Heart left ventricle (tissue), 16 donors: ENCODE measurements at regions not wholly inside any gene's neighbourhood (a gene's known extent, or its start where the extent isn't known, plus 50 kb on each side); places are given as distances from the start of the nearest gene placed in this dataset.

Source experiments
- ATAC-seq, 4 donors: fragments of 200-7000 bp; cut with Tn5 transposase; one replicate each; pipeline ENCODE4 v1.9.1; 2020 to 2022; ENCODE audit warnings: moderate library complexity in 4 of 4, mild to moderate bottlenecking in 3 of 4, moderate number of reproducible peaks in 1 of 4
- DNase-seq, 5 donors: peaks; one replicate each; pipeline ENCODE4 v3.0.0-alpha.2; 2020
- H3K27ac ChIP-seq, 12 donors: fragments of 200-600 bp; sonication (generic) in 4 of 12; one replicate each; pipeline versions ENCODE4 v1.5.0 to v1.8.0; 2016 to 2022; ENCODE audit warnings: mild to moderate bottlenecking in 2 of 12
- H3K27me3 ChIP-seq, 9 donors: fragments of 200-600 bp; sonication (generic) in 2 of 9; one replicate each; pipeline versions ENCODE4 v1.5.1 to v1.8.0; 2016 to 2022; ENCODE audit warnings: mild to moderate bottlenecking in 3 of 9
- H3K36me3 ChIP-seq, 9 donors: fragments of 200-600 bp; sonication (generic) in 2 of 9; one replicate each; pipeline versions ENCODE4 v1.5.0 to v1.8.0; 2018 to 2022; ENCODE audit warnings: mild to moderate bottlenecking in 2 of 9
- H3K4me1 ChIP-seq, 12 donors: fragments of 200-600 bp; sonication (generic) in 4 of 12; one replicate each; pipeline versions ENCODE4 v1.5.0 to v1.8.0; 2016 to 2022; ENCODE audit warnings: mild to moderate bottlenecking in 3 of 12
- H3K4me3 ChIP-seq, 12 donors: fragments of 200-600 bp; sonication (generic) in 4 of 12; one replicate each; pipeline versions ENCODE4 v1.5.0 to v1.8.0; 2017 to 2022; ENCODE audit warnings: mild to moderate bottlenecking in 9 of 12, moderate library complexity in 4 of 12
- H3K9me3 ChIP-seq, 12 donors: fragments of 200-600 bp; sonication (generic) in 4 of 12; one replicate each; pipeline versions ENCODE4 v1.5.0 to v1.8.0; 2016 to 2022; ENCODE audit warnings: mild to moderate bottlenecking in 1 of 12
- POLR2A ChIP-seq, 2 donors: fragments of 450-650 bp; IDR thresholded peaks; one replicate each; pipeline ENCODE4 v1.6.1; 2017; ENCODE audit warnings: antibody characterized with exemption in 2 of 2, mild to moderate bottlenecking in 2 of 2, moderate library complexity in 2 of 2
- WGBS, 4 donors: extraction: QIAGEN DNeasy Blood & Tissue Kit in 2 of 4; methylation state at CpG; one replicate each; pipeline versions ENCODE4 v1.1.5 to v1.1.7; 2013 to 2018; 5-methylcytosine and 5-hydroxymethylcytosine counted together
- intact Hi-C, 10 donors: fragments of 100-400 bp; cut with DNase I; formaldehyde crosslinking; loops; one replicate each; pipeline versions ENCODE4 v1.11.1 to v1.14.2; 2022
- TF ChIP-seq, protein P1 (sequence below), 12 donors: fragments of 200-600 bp; sonication (generic) in 4 of 12; IDR thresholded peaks; one replicate each; pipeline versions ENCODE4 v1.5.0 to v1.8.0; 2018 to 2022; ENCODE audit warnings: antibody characterized with exemption in 12 of 12, mild to moderate bottlenecking in 5 of 12
- donor health status: ischemic (EF 13 %, LVEDD 7.1; RV severe dilation, severe dysfunction).
- donor health status: healthy with polysubstance abuse.
- donor health status: DM: no; HTN: yes; CAD: no.
- donor health status: DM: no; HTN: no; CAD: no.
- donor health status: ischemic (EF 25% LVEDD 6.9; RV normal size, moderate dysfunction).
- donor health status: ischemic (EF 25% LVEDD 5.7; RV mildly dilated, moderate dysfunction).
- donor health status: healthy.
- donor health status: DM: yes; HTN: yes; CAD: no.
- donor health status: ischemic (EF 35%, LVEDD 5.7; RV mildly dilated, moderate dysfunction).
- donor health status: nonischemic (EF 11% LVEDD 7.7; RV severe dilation, severe dysfunction).
- donor health status: DM: yes; HTN: yes; CAD: no.
- donor health status: PGD.
- donor health status: ischemic (EF 29% LVEDD 5.4; RV normal size, mild dysfunction).
- donor health status: nonischemic (EF 23%, LVEDD 6.1; RV moderate dilation, normal function).

DNA sequence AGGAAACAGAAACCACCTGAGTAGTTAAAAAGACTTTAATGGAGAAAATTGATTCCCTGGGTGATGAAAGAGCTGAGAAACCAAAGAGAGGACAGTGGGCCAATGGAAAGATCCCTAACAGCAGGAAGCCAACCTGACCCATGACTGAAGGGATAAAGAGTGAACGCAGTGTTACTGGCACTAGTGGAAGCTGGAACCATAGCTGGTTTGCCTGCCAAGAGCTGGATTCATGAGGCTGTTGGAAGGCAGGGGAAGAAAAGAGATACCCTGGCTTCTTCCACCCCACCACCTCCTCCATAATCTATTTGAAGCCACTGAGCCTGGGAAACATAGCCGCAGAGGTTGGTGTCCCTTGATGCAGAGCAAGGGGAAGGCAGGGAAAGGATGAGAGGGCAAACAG is 125.5 kb upstream of the PRKD1 start:
- no peaks in the 10 kb centered on the region for H3K36me3 ChIP-seq
- WGBS, 4 donors, result 83 to 86% (median 85%) methylated on average over 2 of the region's 2 CpGs
- no peak for ATAC-seq

GRCh38 chr14:30054201-30054600 is 126.6 kb upstream of the PRKD1 start:
- ATAC-seq (no peak), DNase-seq (no peak)
- no peak overlapping the region for H3K4me3 ChIP-seq
- no peaks in the 10 kb centered on the region for H3K9me3 ChIP-seq
- no peaks in the 10 kb centered on the region for H3K27me3 ChIP-seq
- TF ChIP-seq, protein P1, sequence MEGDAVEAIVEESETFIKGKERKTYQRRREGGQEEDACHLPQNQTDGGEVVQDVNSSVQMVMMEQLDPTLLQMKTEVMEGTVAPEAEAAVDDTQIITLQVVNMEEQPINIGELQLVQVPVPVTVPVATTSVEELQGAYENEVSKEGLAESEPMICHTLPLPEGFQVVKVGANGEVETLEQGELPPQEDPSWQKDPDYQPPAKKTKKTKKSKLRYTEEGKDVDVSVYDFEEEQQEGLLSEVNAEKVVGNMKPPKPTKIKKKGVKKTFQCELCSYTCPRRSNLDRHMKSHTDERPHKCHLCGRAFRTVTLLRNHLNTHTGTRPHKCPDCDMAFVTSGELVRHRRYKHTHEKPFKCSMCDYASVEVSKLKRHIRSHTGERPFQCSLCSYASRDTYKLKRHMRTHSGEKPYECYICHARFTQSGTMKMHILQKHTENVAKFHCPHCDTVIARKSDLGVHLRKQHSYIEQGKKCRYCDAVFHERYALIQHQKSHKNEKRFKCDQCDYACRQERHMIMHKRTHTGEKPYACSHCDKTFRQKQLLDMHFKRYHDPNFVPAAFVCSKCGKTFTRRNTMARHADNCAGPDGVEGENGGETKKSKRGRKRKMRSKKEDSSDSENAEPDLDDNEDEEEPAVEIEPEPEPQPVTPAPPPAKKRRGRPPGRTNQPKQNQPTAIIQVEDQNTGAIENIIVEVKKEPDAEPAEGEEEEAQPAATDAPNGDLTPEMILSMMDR (IDR thresholded peaks at IDR 0.05), result no peak
- no peak for TF ChIP-seq POLR2A (IDR thresholded peaks at IDR 0.05)
- H3K36me3 ChIP-seq, result no peaks in the 10 kb centered on the region
- H3K4me1 ChIP-seq, result no peaks in the 10 kb centered on the region
- no peak overlapping the region for H3K27ac ChIP-seq
- intact Hi-C loops, result no loop called here

More for the DNA sequence above, 125.5 kb upstream of the PRKD1 start:
- no peaks in the 10 kb centered on the region for H3K4me1 ChIP-seq
- H3K27me3 ChIP-seq, result no peaks in the 10 kb centered on the region
- no peak for DNase-seq
- TF ChIP-seq, protein P1 (IDR thresholded peaks at IDR 0.05), result no peak
- no peak for TF ChIP-seq POLR2A (IDR thresholded peaks at IDR 0.05)
- H3K27ac ChIP-seq, result no peak overlapping the region
- H3K9me3 ChIP-seq, result no peaks in the 10 kb centered on the region
- intact Hi-C loops, result no loop called here
- no peak overlapping the region for H3K4me3 ChIP-seq

DNA sequence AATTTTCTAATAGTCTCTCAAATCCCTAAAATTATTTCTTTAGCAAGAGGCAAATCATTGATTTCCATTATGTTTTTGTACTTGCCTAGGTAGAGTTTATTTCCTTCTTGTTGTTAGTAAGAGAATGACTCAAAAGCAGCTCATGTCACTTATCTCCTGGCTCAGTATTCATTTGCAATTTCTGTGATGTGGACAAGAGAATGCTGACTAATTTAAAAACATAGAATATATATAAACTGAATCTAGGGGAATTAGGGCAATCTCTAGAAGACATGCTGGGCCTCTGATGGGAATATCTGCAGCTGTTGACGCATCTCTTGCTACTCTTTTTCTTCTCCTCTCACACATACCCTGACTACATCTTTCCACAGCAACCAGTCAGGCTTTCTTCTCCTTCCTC is 130.8 kb upstream of the PRKD1 start:
- H3K27ac ChIP-seq, result no peak overlapping the region
- ATAC-seq (no peak), DNase-seq (no peak)
- TF ChIP-seq POLR2A (IDR thresholded peaks at IDR 0.05), result no peak
- TF ChIP-seq, protein P1 (IDR thresholded peaks at IDR 0.05), result no peak
- no peaks in the 10 kb centered on the region for H3K27me3 ChIP-seq
- intact Hi-C loops, result no loop called here
- no peaks in the 10 kb centered on the region for H3K9me3 ChIP-seq
- H3K4me3 ChIP-seq, result no peak overlapping the region
- H3K4me1 ChIP-seq, result no peaks in the 10 kb centered on the region
- WGBS, 4 donors, result 88 to 92% (median 89%) methylated on average over 1 of the region's 1 CpG
- no peaks in the 10 kb centered on the region for H3K36me3 ChIP-seq

DNA sequence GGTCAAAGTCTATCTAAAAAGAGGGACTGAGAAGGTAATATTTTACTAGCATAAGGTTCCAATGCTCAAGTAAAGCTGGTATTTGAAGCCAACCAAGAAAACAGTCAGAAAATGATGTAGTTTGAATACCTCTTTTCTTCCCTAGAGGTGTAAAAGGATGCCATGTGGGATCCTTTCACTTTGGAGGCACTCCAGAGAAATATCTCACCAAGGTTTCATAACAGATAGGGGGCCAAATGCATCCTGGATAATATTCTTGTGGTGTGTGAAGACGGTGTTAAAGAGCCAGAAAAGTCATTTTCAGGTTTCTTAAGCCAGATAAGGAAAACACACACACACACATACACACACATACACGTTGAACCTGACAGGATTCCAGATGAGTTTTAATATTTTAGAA is 136.1 kb upstream of the PRKD1 start:
- 46 to 51% (median 48%) methylated on average over 2 of the region's 2 CpGs for WGBS, 4 donors
- Histone ChIP-seq H3K36me3 (no peaks in the 10 kb centered on the region), H3K27me3 (no peaks in the 10 kb centered on the region), H3K4me1 (no peaks in the 10 kb centered on the region), H3K4me3 (no peak overlapping the region), H3K9me3 (no peaks in the 10 kb centered on the region), H3K27ac (no peak overlapping the region)
- intact Hi-C loops, result no loop called here
- ATAC-seq (no peak), DNase-seq (no peak)
- TF ChIP-seq POLR2A (IDR thresholded peaks at IDR 0.05), result no peak
- TF ChIP-seq, protein P1 (IDR thresholded peaks at IDR 0.05), result no peak
